ENCODE measurements at regions not wholly inside any gene's neighbourhood (a gene's known extent, or its start where the extent isn't known, plus 50 kb on each side); places are given as distances from the start of the nearest gene placed in this dataset.

DNA sequence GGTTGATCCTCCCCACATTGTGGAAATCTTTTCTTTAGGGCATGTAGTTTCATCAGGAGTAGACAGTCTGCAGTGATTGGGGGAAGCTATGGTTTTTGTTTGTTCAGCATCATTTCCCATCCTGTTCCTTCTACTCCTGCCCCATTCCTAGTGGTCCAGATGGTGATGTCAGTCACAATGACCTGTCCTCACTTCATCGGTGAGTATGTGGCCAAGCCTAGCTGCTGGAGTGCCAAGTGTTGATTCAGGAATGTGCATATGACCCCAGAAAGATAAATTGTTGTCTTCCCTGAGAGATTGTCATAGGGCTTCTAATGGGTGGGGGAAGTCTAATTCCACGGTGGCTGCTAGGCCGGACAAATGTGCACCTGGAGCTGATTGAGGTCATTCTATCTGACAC is 130.6 kb upstream of the FAT1 start:
- TF ChIP-seq, protein P1, sequence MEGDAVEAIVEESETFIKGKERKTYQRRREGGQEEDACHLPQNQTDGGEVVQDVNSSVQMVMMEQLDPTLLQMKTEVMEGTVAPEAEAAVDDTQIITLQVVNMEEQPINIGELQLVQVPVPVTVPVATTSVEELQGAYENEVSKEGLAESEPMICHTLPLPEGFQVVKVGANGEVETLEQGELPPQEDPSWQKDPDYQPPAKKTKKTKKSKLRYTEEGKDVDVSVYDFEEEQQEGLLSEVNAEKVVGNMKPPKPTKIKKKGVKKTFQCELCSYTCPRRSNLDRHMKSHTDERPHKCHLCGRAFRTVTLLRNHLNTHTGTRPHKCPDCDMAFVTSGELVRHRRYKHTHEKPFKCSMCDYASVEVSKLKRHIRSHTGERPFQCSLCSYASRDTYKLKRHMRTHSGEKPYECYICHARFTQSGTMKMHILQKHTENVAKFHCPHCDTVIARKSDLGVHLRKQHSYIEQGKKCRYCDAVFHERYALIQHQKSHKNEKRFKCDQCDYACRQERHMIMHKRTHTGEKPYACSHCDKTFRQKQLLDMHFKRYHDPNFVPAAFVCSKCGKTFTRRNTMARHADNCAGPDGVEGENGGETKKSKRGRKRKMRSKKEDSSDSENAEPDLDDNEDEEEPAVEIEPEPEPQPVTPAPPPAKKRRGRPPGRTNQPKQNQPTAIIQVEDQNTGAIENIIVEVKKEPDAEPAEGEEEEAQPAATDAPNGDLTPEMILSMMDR (IDR thresholded peaks at IDR 0.05): no peak
- no peak for TF ChIP-seq POLR2AphosphoS5 (IDR thresholded peaks at IDR 0.05; ENCODE audit: insufficient read depth in 1 of 2, low read depth in 1 of 2)
